IMR-90 (cell line): ENCODE measurements at regions not wholly inside any gene's neighbourhood (a gene's known extent, or its start where the extent isn't known, plus 50 kb on each side); places are given as distances from the start of the nearest gene placed in this dataset.

Source experiments
- ATAC-seq: fragments of 200-7000 bp; cut with Tn5 transposase; 2 replicates; pipeline ENCODE4 v1.9.1; 2020; ENCODE audit warnings: low read depth, mild to moderate bottlenecking, moderate library complexity
- BruUV-seq: library from RNA; stranded (reverse); fragments of 400-500 nt; replicated peaks from 2 replicates; lab custom pipeline; 2021; lab: Mats Ljungman, UMichigan
- CTCF ChIA-PET: fragments of 300-600 bp; formaldehyde crosslinking; extraction: SDS; loops from one replicate; lab custom pipeline; 2021; ENCODE audit warnings: antibody characterized with exemption; lab: Yijun Ruan, JAX
- POLR2A ChIA-PET: fragments of 300-600 bp; sonication (Branson Sonifier 250); formaldehyde crosslinking; loops from one replicate; lab custom pipeline; 2022; ENCODE audit warnings: antibody characterized with exemption; ENCODE audit not compliant: unreplicated experiment; lab: Charles Lee
- DNase-seq: peaks from one replicate; pipeline ENCODE4 v3.0.0; 2013
- H2AFZ ChIP-seq: replicated peaks from 2 replicates; pipeline ENCODE3; 2013; ENCODE audit warnings: low read length, mild to moderate bottlenecking; ENCODE audit not compliant: poor library complexity
- H2AK5ac ChIP-seq: 2 replicates; pipeline ENCODE4 v1.6.1; 2013; ENCODE audit warnings: low read depth, low read length, inconsistent platforms
- H2AK9ac ChIP-seq: replicated peaks from 2 replicates; pipeline ENCODE3; 2013; ENCODE audit warnings: mild to moderate bottlenecking, low read depth, low read length, moderate library complexity; ENCODE audit not compliant: poor library complexity
- H2BK120ac ChIP-seq: 2 replicates; pipeline ENCODE4 v1.6.1; 2013; ENCODE audit warnings: low read depth, low read length, inconsistent platforms
- H2BK15ac ChIP-seq: 3 replicates; pipeline ENCODE4 v1.6.1; 2013; ENCODE audit warnings: low read depth, low read length, inconsistent platforms
- H2BK20ac ChIP-seq: 2 replicates; pipeline ENCODE4 v1.6.1; 2013; ENCODE audit warnings: low read depth, mild to moderate bottlenecking, inconsistent platforms, low read length, moderate library complexity
- H2BK5ac ChIP-seq: 2 replicates; pipeline ENCODE4 v1.6.1; 2013; ENCODE audit warnings: mild to moderate bottlenecking, low read depth, low read length, inconsistent platforms; ENCODE audit not compliant: poor library complexity, severe bottlenecking
- H3K14ac ChIP-seq: replicated peaks from 2 replicates; pipeline ENCODE4 v1.6.1; 2013; ENCODE audit warnings: low read depth, low read length, inconsistent platforms
- H3K18ac ChIP-seq: 2 replicates; pipeline ENCODE4 v1.6.1; 2013; ENCODE audit warnings: low read depth, low read length, control low read depth
- H3K23ac ChIP-seq: 2 replicates; pipeline ENCODE4 v1.6.1; 2013; ENCODE audit warnings: low read depth, low read length, inconsistent platforms
- H3K27ac ChIP-seq: 2 replicates; pipeline ENCODE4 v1.5.1; 2013; ENCODE audit warnings: mild to moderate bottlenecking, control low read depth, low read length; ENCODE audit not compliant: insufficient read depth
- H3K27me3 ChIP-seq: 2 replicates; pipeline ENCODE4 v1.6.1; 2013; ENCODE audit warnings: low read length; ENCODE audit not compliant: control insufficient read depth, insufficient read depth
- H3K36me3 ChIP-seq: 2 replicates; pipeline ENCODE4 v1.6.1; 2013; ENCODE audit warnings: low read length, mixed read lengths; ENCODE audit not compliant: control insufficient read depth, insufficient read depth
- H3K4ac ChIP-seq: 2 replicates; pipeline ENCODE4 v1.6.1; 2013; ENCODE audit warnings: low read depth, low read length, inconsistent platforms
- H3K4me1 ChIP-seq: 2 replicates; pipeline ENCODE4 v1.6.1; 2013; ENCODE audit warnings: low read length, mixed read lengths; ENCODE audit not compliant: control insufficient read depth, insufficient read depth
- H3K4me2 ChIP-seq: 2 replicates; pipeline ENCODE4 v1.6.1; 2013; ENCODE audit warnings: low read depth, mild to moderate bottlenecking, control low read depth, low read length, moderate library complexity
- H3K4me3 ChIP-seq: 2 replicates; pipeline ENCODE4 v1.5.1; 2013; ENCODE audit warnings: low read depth, mild to moderate bottlenecking, control low read depth, low read length, moderate library complexity; ENCODE audit not compliant: insufficient read depth
- H3K56ac ChIP-seq: 2 replicates; pipeline ENCODE4 v1.6.1; 2013; ENCODE audit warnings: low read length, inconsistent platforms; ENCODE audit not compliant: insufficient read depth; ENCODE audit errors: extremely low read depth
- H3K79me1 ChIP-seq, 2 experiments: 2 replicates each; pipeline ENCODE4 v1.6.1; 2013; ENCODE audit warnings: low read length in 2 of 2, inconsistent platforms in 1 of 2, low read depth in 1 of 2
- H3K9ac ChIP-seq: 2 replicates; pipeline ENCODE4 v1.6.1; 2013; ENCODE audit warnings: low read depth, low read length, control low read depth
- H3K9me1 ChIP-seq: 2 replicates; pipeline ENCODE4 v1.6.1; 2013; ENCODE audit warnings: low read length, inconsistent platforms; ENCODE audit not compliant: insufficient read depth
- H3K9me3 ChIP-seq: 2 replicates; pipeline ENCODE4 v1.6.1; 2013; ENCODE audit warnings: low read length; ENCODE audit not compliant: control insufficient read depth, insufficient read depth
- H4K20me1 ChIP-seq: 2 replicates; pipeline ENCODE4 v1.6.1; 2013; ENCODE audit warnings: low read length, inconsistent platforms; ENCODE audit not compliant: insufficient read depth
- H4K5ac ChIP-seq: 2 replicates; pipeline ENCODE4 v1.6.1; 2013; ENCODE audit warnings: mild to moderate bottlenecking, low read depth, low read length, control low read depth
- H4K8ac ChIP-seq, 2 experiments: 2 replicates each; pipeline ENCODE4 v1.6.1; 2013; ENCODE audit warnings: low read depth in 2 of 2, low read length in 2 of 2, control low read depth in 1 of 2, inconsistent platforms in 1 of 2
- H4K91ac ChIP-seq: 2 replicates; pipeline ENCODE4 v1.6.1; 2013; ENCODE audit warnings: low read depth, low read length, inconsistent platforms; ENCODE audit not compliant: insufficient read depth
- BHLHE40 ChIP-seq: fragments of 150-350 bp; IDR thresholded peaks from 2 replicates; pipeline ENCODE4 v1.6.1; 2016; ENCODE audit warnings: mild to moderate bottlenecking, low read depth, low read length
- CEBPB ChIP-seq: IDR thresholded peaks from 2 replicates; pipeline ENCODE4 v1.6.1; 2012; ENCODE audit warnings: low read depth, low read length, improper control_type of control experiment
- CHD1 ChIP-seq: IDR thresholded peaks from 2 replicates; pipeline ENCODE4 v1.6.1; 2012; ENCODE audit warnings: low read depth, low read length, improper control_type of control experiment
- CTCF ChIP-seq: conservative IDR thresholded peaks from 2 replicates; pipeline ENCODE4 v1.5.1; 2012; ENCODE audit warnings: mild to moderate bottlenecking, low read depth, low read length, improper control_type of control experiment
- ELK1 ChIP-seq: fragments of 150-350 bp; IDR thresholded peaks from 2 replicates; pipeline ENCODE4 v1.6.1; 2016; ENCODE audit warnings: low read depth, mild to moderate bottlenecking, low read length, moderate library complexity, borderline replicate concordance
- FOS ChIP-seq: fragments of 150-350 bp; IDR thresholded peaks from 2 replicates; pipeline ENCODE4 v1.6.1; 2016; ENCODE audit warnings: low read depth, low read length
- MAFK ChIP-seq: IDR thresholded peaks from 2 replicates; pipeline ENCODE4 v1.6.1; 2012; ENCODE audit warnings: low read depth, low read length, improper control_type of control experiment
- MAZ ChIP-seq: IDR thresholded peaks from 2 replicates; pipeline ENCODE4 v1.6.1; 2012; ENCODE audit warnings: low read depth, mild to moderate bottlenecking, low read length, improper control_type of control experiment, moderate library complexity, borderline replicate concordance
- MXI1 ChIP-seq: IDR thresholded peaks from 2 replicates; pipeline ENCODE4 v1.6.1; 2012; ENCODE audit warnings: low read depth, mild to moderate bottlenecking, low read length, moderate library complexity, borderline replicate concordance
- NFE2L2 ChIP-seq: fragments of 150-350 bp; IDR thresholded peaks from 2 replicates; pipeline ENCODE4 v1.6.1; 2016; ENCODE audit warnings: low read depth, mild to moderate bottlenecking, low read length
- POLR2A ChIP-seq: IDR thresholded peaks from 2 replicates; pipeline ENCODE4 v1.6.1; 2012; ENCODE audit warnings: mild to moderate bottlenecking, low read depth, low read length
- RAD21 ChIP-seq: IDR thresholded peaks from 2 replicates; pipeline ENCODE4 v1.6.1; 2012; ENCODE audit warnings: low read length, improper control_type of control experiment
- RCOR1 ChIP-seq: IDR thresholded peaks from 2 replicates; pipeline ENCODE4 v1.6.1; 2012; ENCODE audit warnings: mild to moderate bottlenecking, low read length, improper control_type of control experiment; ENCODE audit not compliant: insufficient replicate concordance
- RFX5 ChIP-seq: IDR thresholded peaks from 2 replicates; pipeline ENCODE4 v1.8.0; 2012; ENCODE audit warnings: low read depth, mild to moderate bottlenecking, low read length, moderate library complexity
- SMC3 ChIP-seq: fragments of 150-350 bp; IDR thresholded peaks from 2 replicates; pipeline ENCODE4 v1.6.1; 2016; ENCODE audit warnings: low read depth, mild to moderate bottlenecking, antibody characterized with exemption, low read length, moderate library complexity
- WGBS, 2 experiments: methylation state at CpG; one replicate each; pipeline versions ENCODE4 v1.1.5 to v1.1.7; 2013; ENCODE audit warnings: missing lambda C conversion rate in 2 of 2; ENCODE audit not compliant: insufficient read length in 1 of 2; ENCODE audit errors: extremely low coverage in 2 of 2; 5-methylcytosine and 5-hydroxymethylcytosine counted together
- dilution Hi-C: fragments of 300-500 bp; cut with HindIII; formaldehyde crosslinking; loops from one replicate; pipeline ENCODE4 v1.14.3; 2018; ENCODE audit warnings: low sequenced_read_pairs; ENCODE audit not compliant: unreplicated experiment
- in situ Hi-C: fragments of 300-500 bp; cut with MboI; formaldehyde crosslinking; loops from 3 replicates; pipeline ENCODE4 v1.14.3; 2019; ENCODE audit warnings: low sequenced_read_pairs, inconsistent platforms, mixed read lengths
- intact Hi-C: fragments of 100-400 bp; cut with micrococcal nuclease; formaldehyde crosslinking; loops from 2 replicates; pipeline ENCODE4 v1.10.0; 2022
- TF ChIP-seq, protein P1 (sequence below): fragments of 150-350 bp; IDR thresholded peaks from 2 replicates; pipeline ENCODE4 v1.6.1; 2017; ENCODE audit warnings: mild to moderate bottlenecking, antibody characterized with exemption, low read length, low read depth

DNA sequence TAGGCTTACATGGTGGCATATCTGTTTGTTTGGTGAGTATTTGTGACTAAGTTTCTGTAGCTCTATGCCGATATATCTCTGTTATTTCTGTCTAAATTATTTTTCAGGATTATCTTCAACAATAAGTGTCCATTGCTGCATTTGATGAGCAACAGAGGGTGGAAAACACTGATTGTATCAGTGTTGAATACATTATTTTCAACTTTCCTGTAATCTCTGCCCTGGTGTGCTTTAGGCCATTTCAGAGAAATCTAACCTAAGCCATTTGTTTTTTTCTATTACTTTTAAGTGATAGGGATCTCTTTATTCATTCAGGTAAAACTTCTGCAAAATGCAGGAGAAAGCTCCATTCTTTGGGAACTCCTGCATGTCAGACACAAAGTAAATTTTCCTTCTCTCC, 654.5 kb downstream of the RNF144A start:
- Histone ChIP-seq H3K9ac (no peak overlapping the region), H3K4me3 (no peak overlapping the region), H3K4ac (no peak overlapping the region), H3K18ac (no peak overlapping the region), H3K79me1 (no peaks in the 10 kb centered on the region), H3K27ac (no peak overlapping the region), H3K4me1 (no peaks in the 10 kb centered on the region), H4K5ac (no peak overlapping the region), H3K36me3 (no peaks in the 10 kb centered on the region), H3K9me3 (no peaks in the 10 kb centered on the region; the same call in 1 of the 2 replicates), H2AK5ac (no peak overlapping the region), H2BK20ac (no peak overlapping the region), H4K20me1 (no peaks in the 10 kb centered on the region), H3K14ac (no peak overlapping the region), H3K27me3 (no peaks in the 10 kb centered on the region), H3K56ac (no peak overlapping the region), H2AK9ac (no peak overlapping the region), H2BK15ac (no peak overlapping the region), H4K8ac (no peak overlapping the region), H2BK5ac (no peak overlapping the region), H2AFZ (no peak overlapping the region), H3K4me2 (no peak overlapping the region), H2BK120ac (no peak overlapping the region), H3K23ac (no peak overlapping the region), H4K91ac (no peak overlapping the region), H3K9me1 (no peaks in the 10 kb centered on the region)
- in situ Hi-C loops: no loop called here
- TF ChIP-seq FOS (no peak), RAD21 (no peak), ELK1 (no peak), POLR2A (no peak), MXI1 (no peak), CHD1 (no peak), MAFK (no peak), RCOR1 (no peak), MAZ (no peak), SMC3 (no peak), BHLHE40 (no peak), NFE2L2 (no peak), CTCF (no peak), RFX5 (no peak), CEBPB (no peak)
- TF ChIP-seq, protein P1, sequence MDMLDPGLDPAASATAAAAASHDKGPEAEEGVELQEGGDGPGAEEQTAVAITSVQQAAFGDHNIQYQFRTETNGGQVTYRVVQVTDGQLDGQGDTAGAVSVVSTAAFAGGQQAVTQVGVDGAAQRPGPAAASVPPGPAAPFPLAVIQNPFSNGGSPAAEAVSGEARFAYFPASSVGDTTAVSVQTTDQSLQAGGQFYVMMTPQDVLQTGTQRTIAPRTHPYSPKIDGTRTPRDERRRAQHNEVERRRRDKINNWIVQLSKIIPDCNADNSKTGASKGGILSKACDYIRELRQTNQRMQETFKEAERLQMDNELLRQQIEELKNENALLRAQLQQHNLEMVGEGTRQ: no peak
- WGBS, 2 experiments: no CpG with 5 or more reads among the region's 1 CpG
- dilution Hi-C loops: no loop called here
- intact Hi-C loops: no loop called here
- ATAC-seq: no peak
- no peak for DNase-seq
- CTCF ChIA-PET: no interaction called here
- POLR2A ChIA-PET: no interaction called here
- BruUV-seq: no TSS peak
